ENCODE measurements at regions not wholly inside any gene's neighbourhood (a gene's known extent, or its start where the extent isn't known, plus 50 kb on each side); places are given as distances from the start of the nearest gene placed in this dataset.

DNA sequence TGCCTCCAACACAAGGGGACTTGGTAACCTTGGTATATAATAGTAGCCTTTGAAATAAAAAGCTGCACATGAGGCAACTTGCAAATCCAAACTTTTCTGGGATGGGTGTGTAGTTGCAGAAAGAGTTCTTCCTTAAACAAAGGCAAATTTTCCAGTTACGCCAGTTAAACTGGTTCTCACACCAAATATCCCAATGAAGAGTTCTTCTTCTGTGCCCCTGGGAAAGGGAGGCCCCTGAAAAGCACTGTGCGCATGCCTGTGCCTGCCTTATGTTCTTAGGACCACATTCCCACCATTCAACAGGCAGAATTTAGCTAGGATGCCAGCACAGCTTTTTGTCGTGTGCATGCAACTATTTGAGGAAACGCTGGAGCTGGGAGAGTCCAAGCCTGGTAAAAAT lies 164.8 kb upstream of the SLC25A13 start:
- TF ChIP-seq CTCF (IDR thresholded peaks at IDR 0.05) (no peak), EZH2 (IDR thresholded peaks at IDR 0.05) (no peak)

Data from neural progenitor cell (in vitro differentiated cells).